ENCODE measurements at regions not wholly inside any gene's neighbourhood (a gene's known extent, or its start where the extent isn't known, plus 50 kb on each side); places are given as distances from the start of the nearest gene placed in this dataset.

DNA sequence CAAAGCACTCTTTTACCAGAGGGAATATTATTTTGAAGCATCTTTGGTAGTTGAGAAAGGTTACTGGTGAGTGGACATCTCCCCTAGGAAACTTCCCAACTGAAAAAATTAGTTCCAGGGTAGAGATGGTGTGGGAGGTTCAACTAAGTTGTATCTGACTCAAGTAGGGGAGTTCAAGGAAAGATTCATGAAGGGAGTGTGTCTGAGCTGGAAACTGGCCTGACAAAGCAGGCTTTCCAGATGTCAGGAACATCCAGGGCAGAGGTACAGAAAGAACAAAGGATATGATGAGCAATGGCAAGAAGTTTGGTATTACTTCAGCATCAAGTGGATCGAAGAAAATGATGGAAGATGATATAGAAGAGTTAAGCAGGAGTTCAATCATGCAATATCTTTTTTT is 458.0 kb upstream of the RIOK2 start:
- H3K4me3 ChIP-seq (ENCODE audit: low read length), result no peak overlapping the region
- no peak for DNase-seq (ENCODE audit: low read depth)
- TF ChIP-seq, protein P1, sequence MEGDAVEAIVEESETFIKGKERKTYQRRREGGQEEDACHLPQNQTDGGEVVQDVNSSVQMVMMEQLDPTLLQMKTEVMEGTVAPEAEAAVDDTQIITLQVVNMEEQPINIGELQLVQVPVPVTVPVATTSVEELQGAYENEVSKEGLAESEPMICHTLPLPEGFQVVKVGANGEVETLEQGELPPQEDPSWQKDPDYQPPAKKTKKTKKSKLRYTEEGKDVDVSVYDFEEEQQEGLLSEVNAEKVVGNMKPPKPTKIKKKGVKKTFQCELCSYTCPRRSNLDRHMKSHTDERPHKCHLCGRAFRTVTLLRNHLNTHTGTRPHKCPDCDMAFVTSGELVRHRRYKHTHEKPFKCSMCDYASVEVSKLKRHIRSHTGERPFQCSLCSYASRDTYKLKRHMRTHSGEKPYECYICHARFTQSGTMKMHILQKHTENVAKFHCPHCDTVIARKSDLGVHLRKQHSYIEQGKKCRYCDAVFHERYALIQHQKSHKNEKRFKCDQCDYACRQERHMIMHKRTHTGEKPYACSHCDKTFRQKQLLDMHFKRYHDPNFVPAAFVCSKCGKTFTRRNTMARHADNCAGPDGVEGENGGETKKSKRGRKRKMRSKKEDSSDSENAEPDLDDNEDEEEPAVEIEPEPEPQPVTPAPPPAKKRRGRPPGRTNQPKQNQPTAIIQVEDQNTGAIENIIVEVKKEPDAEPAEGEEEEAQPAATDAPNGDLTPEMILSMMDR (conservative IDR thresholded peaks at IDR 0.05; ENCODE audit: low read length), result no peak

DNA sequence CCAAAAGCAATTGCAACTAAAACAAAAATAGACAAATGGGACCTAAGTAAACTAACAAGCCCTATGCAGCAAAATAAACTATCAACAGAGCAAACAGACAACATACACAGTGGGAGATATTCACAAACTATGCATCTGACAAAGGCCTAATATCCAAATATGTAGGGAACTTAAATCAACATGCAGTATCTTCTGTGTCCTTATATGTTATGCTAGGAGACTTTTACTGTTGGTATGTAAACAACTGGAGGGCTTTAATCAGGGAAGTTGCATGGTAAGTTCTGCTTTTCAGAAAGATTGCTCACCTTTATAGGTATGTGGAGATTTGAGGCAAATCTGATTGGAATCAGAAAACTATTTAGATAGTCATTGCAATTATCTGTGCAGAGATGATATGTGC is 461.2 kb upstream of the RIOK2 start:
- H3K4me3 ChIP-seq (ENCODE audit: low read length), result no peak overlapping the region
- TF ChIP-seq, protein P1 (conservative IDR thresholded peaks at IDR 0.05; ENCODE audit: low read length), result no peak
- DNase-seq (ENCODE audit: low read depth), result no peak

DNA sequence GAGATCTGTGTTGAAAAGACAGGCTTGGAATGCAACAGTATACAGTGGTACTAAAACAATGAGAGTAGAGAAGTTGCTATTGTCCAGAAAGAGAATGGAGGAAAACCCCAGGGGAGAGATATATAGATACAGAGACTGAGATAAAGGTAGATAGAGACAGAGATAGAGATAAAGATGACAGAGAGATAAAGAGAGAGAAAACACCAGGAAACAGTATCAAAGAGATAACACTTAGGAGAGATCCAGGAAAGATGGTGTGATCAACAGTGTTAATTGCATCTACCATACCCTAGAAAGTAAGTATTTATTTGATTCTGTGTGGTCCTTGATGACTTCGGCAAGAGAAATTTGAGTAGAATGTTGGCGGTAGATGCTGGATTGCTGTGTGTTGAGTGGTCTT is 461.8 kb upstream of the RIOK2 start:
- no peak for DNase-seq (ENCODE audit: low read depth)
- TF ChIP-seq, protein P1 (conservative IDR thresholded peaks at IDR 0.05; ENCODE audit: low read length), result no peak
- no peak overlapping the region for H3K4me3 ChIP-seq (ENCODE audit: low read length)

DNA sequence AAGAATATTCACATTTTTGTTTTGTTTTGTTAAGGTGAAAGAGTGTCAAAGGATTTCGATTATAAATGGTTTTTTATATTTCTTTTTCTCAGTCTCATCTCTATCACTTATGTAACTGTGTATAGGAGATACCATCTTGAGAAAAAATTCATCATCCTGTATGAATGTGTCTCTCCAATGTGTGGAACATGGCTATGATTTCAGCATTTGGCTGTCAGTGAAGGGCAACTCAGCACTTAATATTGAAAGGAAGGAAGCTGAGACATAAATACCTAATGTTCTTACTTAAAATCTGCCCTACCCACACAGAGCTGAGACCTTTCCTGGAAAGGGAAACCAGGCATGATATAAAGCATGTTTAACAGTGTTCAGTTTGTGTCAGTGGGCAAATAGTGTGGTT is 474.2 kb upstream of the RIOK2 start:
- no peak overlapping the region for H3K4me3 ChIP-seq (ENCODE audit: low read length)
- DNase-seq (ENCODE audit: low read depth), result no peak
- TF ChIP-seq, protein P1 (conservative IDR thresholded peaks at IDR 0.05; ENCODE audit: low read length), result no peak

DNA sequence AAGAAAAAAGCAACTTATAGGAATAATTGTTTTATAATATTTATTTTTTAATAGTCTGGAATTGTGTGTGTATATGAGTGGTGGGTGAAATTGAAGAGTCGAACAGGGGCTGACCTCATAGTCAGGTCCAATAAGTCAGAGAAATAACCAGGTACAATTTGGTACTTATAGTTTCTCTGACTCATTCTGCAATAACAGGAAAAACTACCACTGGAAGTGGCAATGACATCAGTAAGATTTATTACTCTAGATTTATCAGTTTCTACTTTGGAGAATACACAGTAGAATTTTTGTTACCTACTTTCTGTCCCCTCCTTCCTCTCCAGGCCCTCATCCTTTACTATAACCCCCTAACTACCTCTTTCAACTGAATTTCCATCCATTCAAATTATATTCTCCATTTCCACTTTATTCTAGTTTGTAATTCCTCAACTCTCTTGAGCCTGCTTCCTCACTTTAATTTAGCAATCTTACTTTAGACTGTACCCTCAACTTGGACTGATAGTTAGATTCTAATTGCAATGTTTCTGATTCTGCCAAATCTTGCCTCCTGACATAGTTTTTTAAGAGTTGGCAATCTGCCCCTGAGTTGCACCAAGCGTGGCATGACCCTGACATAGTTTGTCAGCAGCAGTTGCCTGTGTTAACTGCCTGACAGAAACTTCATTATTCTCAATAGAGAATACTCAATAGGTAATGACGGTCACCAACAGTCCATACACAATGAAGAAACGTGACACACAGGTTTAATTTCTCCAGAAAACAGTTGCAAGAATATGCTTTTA is 475.3 kb upstream of the RIOK2 start:
- peak; percentile 4 for DNase-seq (ENCODE audit: low read depth)
- TF ChIP-seq, protein P1 (conservative IDR thresholded peaks at IDR 0.05; ENCODE audit: low read length), result no peak
- no peak overlapping the region for H3K4me3 ChIP-seq (ENCODE audit: low read length)

DNA sequence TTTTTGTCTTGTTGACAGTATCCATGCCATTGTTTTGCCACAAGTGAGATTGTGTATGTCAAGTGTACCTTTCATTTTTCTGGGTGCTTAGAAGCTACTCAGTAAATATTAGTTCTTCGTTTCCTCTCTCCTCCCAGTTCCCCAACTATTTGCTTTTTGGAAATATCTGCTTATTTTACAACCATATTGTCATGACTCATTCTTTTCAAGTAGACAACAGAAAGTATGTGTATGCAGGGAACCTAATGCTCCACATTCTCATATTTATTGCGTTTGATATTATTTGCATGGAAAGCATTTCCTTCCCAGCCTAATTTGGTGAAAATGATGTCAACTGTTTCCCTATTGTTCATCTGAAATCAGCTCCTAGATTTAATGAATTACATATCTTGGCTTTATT is 483.7 kb upstream of the RIOK2 start:
- no peak overlapping the region for H3K4me3 ChIP-seq (ENCODE audit: low read length)
- DNase-seq (ENCODE audit: low read depth), result peak; percentile 1
- TF ChIP-seq, protein P1 (conservative IDR thresholded peaks at IDR 0.05; ENCODE audit: low read length), result no peak

DNA sequence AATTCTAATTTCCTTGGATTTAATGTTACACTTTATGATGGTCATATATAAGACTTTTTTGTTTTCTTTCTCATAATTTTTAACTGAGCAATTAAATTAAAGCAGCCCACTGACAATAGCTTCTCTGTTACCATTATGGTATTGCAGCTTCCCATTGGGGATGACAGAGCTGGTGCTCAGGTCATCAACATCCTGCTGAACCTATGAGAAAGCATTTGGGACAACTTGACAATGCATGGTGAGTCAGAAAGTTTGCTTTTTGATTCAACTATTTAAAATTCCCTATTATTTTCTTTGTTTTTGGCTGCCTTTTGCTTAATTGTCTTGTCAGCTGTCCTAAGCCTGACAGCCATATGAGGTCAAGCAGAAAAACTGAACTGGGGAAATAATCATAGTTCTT is 487.4 kb upstream of the RIOK2 start:
- no peak overlapping the region for H3K4me3 ChIP-seq (ENCODE audit: low read length)
- TF ChIP-seq, protein P1 (conservative IDR thresholded peaks at IDR 0.05; ENCODE audit: low read length), result no peak
- DNase-seq (ENCODE audit: low read depth), result no peak
